HG03558 (cell line): ENCODE measurements at regions not wholly inside any gene's neighbourhood (a gene's known extent, or its start where the extent isn't known, plus 50 kb on each side); places are given as distances from the start of the nearest gene placed in this dataset.

Source experiments
- ATAC-seq: cut with Tn5 transposase; IDR thresholded peaks from one replicate; pipeline ENCODE4 v1.9.1; 2021; ENCODE audit warnings: moderate number of reproducible peaks; ENCODE audit not compliant: unreplicated experiment; ENCODE audit errors: extremely low read depth

DNA sequence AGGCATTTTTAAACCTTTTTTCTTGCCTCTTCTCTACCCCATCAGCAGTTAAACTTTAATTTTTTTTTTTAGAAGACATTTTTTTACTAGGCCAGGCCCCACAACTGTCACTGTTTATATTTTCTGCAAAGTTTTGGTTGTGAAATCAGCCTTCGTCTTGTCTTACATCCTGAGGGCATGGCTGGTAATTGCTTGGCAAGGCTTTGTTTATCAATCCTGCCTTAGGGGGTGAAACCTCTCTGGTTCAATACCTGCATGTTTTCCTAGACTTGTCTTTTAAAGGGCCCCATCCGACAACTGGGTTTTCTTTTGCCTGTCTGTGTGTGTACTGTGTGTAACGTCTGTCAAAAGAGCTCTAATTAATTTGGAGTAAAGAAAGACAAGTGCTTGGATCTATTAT is 330.0 kb upstream of the CWC22 start:
- ATAC-seq = no peak

DNA sequence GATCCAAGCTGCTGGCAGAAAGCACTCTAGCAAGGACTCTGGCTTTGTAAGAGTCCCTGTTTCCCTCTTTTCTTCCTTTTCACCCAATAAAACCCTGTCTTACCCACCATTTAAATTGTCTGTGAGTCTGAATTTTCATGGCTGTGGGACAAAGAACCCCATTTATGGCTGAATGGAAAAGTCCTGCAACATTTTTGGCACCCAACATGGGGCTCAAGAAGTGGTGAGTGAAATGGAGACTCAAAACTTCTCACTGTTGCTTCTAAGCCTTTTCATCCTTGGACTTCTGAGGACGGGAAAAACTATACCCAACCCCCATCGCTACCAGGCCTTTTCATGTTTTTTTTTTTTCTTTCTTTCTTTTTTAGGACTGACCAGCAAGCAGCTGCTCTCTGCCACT is 329.5 kb upstream of the CWC22 start:
- no peak for ATAC-seq

DNA sequence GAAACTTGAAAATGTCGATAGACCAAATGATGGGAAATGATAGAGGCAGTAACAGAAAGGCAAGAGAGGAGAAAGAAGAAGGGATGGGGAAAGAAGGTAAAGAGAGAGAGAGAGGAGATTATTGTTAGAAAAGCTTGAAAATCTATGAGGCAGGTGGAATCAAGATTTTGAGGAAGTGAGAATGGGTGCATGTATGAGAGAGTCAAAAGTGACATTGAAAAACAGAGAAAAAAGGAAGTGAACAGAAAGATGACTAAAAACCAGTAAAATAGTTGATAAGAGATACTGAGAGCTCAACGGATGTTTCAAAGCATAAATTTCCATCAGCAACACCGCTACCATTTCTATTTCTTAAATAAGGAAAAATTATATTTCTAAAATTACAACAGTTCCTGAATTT is 327.4 kb upstream of the CWC22 start:
- ATAC-seq = peak; percentile 100

DNA sequence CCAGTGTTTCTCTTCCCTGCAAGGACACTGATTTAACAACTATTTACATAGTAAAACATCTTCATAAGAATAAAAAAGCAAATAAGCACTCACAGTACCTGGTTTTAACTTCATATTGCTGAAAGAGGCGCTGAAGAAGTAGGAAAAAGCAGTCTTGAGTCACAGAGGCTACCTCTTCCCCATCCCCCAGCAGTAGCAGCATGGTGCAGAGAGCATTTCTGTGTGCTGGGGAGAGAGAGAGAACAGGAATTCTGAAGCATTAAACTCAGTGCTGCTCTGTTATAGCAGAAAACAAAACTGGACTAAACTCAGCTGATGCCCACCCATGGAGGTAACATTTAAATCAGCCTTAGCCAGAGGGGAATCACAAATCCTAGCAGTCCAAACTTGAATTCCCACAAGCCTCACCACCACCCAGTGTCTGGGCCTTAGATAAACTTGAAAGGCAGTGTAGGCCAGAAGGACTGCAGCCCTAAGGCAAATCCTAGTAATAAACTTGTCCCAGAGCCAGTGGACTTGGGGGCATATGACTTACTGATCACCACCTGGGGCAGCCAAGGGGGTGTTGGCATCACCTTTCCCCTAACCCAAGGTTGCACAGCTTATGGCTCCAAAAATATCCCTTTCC is 321.8 kb upstream of the CWC22 start:
- ATAC-seq = no peak

DNA sequence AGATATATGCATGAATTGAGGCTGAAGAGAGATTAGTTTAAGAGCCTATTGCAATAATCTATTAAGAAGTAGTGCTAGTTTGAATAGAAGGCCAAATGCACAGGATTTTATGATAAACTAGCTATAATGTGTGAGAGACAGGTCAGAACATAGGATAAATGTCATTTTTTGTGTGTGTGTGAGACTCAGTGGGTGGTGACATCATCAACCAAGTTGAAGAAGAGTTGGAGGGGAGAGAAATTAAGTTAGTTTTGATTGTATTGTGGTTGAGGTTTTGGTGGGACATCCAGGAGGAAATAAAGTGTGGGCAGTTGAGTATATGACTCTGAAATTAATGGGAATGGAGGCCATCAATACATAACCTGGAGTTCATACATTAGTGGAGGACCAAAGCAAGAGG is 320.1 kb upstream of the CWC22 start:
- ATAC-seq = no peak

DNA sequence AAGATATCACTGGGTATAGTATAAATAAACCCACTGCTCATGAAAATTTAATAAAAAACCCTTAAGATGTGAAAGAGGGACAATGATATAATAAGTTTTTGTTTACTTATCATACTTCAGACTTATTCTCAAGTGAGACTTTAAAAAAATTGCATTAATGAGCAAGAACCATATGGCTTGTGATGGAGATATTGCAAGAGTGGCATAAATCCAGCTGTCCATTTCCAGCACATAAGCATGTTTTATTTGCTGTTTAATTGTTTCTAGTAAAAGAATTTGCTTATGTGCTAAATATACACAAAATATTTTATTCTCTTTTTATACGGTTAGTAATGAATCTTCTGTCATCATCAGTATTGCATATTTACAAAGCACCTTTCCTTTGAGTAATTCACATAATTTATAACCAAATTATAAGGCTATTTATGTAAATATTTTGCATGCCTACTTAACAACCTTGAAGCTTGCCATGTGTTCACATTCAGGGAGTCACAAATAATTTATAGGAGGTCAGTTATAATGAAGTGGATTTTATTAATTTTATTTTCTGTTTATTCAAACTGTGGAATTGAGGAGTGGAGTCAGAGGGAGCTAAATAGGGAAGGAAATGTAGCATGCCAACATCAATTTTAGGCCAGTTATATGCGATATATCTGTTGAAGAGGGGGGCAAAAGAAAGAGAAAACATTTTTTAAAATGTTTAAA is 318.5 kb upstream of the CWC22 start:
- no peak for ATAC-seq

DNA sequence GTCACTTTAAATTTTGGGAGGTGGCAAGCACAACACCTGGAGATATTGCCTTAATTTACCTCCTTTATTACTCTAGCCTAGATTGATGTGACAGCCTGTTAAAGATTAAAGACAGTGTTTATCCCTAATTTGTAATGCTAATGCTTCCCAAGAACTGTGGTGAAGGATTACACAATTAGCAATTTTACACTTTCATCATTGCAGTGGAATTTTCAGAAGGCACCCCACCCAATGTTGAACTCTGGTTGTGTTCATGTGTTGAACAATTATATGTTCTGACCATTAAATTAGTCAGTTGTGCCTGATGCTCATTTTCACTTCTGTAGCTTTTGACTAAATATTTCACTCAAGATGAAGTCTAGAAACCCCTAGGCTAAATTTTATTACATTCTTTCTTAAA is 317.1 kb upstream of the CWC22 start:
- ATAC-seq = no peak

DNA sequence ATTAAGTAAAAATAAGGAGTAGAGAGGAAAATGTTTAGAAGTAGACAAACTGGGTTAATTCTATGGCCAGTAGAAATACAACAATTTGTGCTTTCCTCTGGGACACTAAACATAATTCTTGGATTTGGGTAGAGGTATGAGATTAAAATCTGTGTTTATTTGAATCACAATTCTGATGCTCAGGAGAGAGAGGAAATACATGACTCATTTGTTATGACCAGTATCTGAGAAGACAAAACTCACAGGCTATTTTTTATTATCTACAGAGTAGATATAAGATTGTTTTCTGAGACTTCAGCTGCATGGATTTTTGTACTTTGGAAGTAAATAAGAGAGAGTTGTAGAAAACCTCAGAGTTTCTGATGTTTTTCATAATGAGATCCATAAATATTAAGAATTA is 315.7 kb upstream of the CWC22 start:
- ATAC-seq = no peak

DNA sequence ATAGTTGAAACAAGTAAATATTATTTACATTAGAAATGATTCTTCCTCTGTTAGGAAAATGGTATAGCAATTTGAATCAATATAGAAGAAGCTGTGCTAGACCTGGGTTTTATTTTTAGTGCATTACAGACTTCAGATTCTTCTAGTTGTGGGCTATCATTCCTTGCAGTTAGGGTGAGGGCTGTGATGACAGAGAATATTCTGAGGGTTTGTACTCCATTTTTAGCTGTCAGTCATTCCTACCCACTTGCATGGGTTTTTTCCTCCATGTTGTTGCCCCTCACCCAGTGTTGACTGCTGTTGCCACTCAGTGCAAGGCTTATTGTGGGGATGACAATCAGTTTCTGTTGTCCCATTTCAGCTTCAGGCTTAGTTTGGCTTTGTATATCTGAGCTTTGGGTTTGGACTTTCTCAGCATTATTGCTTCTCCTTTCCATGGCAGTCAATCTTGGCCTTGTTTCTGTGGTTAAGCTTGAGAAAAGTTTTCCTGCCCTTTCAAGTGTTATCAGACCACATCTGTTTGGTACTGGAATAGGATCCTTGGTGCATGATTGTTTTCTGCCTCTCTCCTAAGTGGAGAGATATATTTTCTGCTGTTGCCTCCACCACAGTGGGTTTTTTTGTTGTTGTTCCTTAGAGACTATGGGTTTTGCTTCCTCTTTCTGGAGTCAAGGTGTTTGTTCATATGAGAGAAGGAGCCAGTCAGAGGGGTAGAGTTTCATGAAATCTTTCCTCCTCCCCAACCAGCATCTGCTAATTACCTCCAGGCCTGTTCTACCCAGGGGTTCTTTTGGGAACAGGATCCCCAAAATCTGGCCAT is 312.7 kb upstream of the CWC22 start:
- no peak for ATAC-seq

DNA sequence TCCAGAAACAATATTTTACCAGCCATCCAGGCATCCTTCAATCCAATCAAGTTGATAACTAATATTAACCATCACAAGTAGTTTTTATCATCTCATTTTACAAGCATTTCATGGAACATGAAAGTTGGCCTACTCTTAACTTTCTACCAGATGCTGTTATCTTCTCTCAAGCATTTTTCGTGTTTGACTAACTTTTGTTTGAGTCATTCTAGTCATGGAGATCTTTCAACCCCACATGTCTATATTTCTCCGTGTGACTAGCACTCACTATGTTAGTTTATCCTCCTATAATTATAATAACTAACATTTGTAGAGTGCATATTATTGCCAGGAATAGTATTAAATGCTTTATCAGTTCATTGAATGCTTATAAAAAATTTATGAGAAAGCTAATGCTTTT is 307.0 kb upstream of the CWC22 start:
- no peak for ATAC-seq

DNA sequence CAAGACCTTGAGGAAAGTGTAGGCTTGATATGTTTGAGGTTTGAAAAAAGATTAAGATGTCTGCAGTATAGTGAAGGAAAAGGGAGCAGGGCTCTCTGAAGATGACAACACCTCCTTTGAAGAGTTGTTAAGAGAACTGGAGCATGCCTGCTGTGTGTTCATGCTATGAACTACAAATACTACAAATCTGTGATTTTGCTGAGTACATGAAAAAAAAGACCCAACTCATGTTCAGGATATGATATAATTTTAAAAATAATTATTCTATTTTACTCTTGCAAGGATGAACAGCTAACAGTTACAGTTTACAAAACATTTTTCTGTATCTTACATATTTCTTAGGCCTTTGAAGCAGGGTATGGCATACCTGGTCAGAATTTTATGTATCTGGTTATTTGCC is 305.4 kb upstream of the CWC22 start:
- no peak for ATAC-seq

DNA sequence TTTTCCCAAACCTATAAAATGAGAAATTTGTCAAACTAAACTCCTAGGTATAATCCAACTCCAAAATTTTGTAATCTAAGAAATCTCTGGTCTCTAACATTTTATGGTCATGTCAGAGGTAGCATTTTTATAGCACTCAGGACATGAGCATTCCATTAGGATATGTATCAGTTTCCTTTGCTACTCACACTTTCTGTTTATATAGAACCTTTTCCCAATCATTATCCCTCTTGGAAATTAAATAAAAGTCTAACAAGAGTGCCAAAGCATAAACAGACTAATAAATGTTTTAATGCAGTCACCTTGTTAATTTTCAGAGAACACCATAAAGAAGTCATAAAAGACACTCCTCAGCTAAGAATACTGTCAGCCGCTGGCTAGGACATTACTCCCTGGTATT is 300.0 kb upstream of the CWC22 start:
- ATAC-seq = no peak

DNA sequence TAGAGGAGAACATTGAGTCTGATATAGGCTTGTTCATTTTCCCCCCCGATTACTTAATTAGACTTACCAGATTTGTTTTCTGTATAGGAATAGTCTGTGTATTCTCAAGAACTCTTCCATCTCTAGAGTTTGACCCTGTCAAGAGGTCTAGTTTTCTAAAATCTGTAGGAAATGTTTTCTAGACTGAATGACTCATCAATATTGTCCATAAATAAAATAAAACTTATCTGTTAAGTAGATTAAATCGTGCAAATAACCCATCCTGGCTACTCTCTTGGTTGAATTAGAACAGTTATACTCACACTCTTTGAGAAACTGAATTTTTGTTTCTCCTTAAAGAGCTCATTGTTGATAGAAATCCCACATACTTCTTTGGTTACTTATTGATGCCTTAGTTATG is 299.2 kb upstream of the CWC22 start:
- ATAC-seq = no peak

DNA sequence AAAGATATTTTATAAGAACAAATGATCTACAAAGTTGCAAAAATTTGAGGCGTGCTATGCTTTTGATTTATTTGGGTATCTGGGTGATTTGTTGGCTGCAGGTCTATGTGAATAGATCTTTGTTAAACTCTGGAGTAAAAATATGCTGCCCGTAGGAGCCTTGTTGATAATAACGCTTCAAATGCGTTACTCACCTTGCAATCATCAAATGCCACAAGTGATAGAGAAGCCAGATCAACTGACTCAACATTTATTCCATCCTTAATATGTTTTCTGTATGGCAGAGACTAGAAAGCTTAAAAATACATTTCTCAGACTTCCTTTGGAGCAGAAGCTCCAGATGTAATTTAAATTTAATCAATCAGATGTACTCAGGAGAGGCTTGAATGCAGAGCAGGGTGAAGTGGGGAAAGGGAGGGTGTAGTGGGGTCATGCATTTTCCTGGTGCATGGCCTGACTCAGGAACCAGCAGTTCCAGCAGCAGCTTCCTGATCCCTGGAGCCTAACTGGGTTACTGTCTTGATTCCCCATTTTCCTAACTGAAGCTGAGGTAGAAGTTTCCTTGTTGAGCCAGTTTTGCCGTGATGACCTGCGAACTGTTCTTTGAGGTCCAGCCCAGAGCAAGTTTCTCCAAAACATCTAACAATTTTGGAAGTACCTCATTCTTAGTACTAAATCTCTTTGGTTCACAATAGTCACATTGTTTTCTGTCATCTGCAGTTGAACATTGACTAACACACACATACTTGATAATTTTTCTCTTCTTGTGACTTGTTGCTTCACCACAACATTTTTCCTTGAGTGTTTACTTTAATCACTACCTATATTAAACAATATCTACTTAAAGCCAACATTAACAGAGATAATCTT is 284.7 kb upstream of the CWC22 start:
- no peak for ATAC-seq

DNA sequence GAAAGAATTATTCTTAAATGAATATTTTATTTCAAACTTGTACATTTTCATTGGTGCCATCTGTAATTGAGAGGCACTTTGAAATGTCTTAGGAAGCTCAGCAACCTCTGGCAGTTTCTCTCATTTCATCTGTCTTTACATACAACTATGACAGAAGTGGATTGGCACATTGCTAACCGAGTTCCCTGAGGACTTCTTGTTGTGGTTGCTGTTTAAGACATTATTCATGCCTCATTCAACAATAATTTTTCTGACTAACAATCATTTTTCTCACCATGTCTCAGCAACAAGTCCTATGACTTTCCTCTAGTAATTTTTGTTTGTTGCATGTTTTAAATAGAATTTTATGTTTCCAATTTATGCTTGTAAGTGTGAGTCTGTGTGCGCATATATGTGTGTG is 284.0 kb upstream of the CWC22 start:
- ATAC-seq = no peak

DNA sequence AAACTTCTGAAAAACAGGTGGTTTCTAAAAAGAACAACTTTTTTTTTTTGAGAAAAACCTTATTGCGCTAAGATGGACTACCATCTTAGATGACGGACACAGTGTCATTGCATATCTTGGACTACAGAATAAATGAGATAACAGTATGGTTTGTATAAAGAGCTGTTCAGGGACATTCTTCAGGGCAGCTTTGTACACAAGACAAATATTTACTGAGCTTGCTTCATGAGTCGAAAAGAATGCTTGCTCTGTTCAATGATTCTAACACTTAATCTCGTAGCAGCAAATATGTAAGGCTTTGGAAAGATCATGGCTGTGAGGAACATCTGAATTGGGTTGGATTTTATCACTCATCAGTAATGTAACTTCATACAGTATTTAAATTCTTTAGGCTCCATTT is 282.5 kb upstream of the CWC22 start:
- ATAC-seq = no peak

DNA sequence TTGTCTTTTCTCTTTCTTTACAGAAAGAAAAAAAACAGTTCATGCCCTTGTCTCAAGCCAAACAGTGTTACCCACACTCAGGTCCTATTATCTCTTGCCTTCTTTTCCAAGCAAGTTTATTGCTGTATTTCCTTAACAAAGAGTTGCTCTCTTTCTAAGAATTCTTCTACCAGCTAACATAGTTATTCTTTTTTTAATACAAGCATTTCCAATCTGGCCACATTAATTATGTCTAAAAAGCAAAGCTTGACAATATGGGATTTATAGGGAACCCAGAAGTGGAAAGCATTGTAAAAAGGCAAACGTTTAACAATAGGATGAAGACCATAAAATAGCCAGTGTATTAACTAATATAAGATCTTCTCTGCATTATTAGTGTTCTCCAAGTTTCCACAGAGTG is 272.5 kb upstream of the CWC22 start:
- no peak for ATAC-seq

DNA sequence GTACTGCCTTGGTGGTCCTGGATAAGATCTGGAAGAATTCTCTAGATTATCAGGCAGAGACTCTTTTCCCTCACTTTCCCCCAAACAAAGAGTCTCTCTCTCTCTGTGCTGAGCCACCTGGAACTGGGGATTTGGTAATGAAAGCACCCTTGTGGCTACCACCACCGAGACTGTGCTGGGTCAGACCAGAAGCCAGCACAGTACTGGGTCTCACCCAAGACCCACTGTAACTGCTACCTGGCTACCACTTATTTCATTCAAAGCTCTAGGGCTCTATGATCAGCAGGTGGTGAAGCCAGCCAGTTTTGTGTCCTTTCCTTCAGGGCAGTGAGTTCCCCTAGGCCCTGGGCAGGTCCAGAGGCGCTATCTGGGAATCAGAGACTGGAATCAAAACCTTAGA is 269.6 kb upstream of the CWC22 start:
- no peak for ATAC-seq

DNA sequence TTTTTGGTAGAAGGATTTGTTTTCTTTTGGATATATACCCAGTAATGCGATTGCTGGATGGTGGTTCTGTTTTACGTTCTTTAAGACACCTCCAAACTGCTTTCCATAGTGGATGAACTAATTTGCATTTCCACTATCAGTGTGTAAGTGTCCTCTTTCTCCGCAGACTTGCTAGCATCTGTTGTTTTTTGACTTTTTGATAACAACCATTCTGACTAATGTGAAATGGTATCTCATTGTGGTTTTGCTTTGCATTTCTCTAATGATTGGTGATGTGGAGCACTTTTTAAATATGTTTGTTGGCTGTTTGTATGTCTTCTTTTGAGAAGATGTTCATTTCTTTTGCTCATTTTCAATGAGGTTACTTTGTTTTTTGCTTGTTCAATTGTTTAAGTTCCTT is 260.9 kb upstream of the CWC22 start:
- ATAC-seq = no peak

DNA sequence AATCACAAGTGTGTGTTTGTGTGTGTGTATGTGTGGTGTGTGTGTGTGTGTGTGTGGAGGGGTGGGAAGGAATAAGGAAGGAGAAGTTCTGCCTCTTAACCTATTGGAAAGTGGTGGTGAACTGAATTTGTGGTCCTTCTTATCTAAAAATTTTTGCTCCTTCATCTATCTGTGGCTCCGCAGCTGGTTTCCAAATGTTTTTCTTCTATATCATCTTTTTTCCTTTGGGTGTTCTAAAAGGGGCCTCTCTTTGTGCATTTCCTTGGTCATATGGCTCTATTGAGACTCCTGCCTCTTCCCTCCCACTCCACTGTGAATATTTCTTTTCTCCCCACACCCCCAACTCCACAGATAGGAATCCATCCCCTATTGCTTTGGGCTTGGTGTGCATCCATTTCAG is 254.9 kb upstream of the CWC22 start:
- no peak for ATAC-seq

DNA sequence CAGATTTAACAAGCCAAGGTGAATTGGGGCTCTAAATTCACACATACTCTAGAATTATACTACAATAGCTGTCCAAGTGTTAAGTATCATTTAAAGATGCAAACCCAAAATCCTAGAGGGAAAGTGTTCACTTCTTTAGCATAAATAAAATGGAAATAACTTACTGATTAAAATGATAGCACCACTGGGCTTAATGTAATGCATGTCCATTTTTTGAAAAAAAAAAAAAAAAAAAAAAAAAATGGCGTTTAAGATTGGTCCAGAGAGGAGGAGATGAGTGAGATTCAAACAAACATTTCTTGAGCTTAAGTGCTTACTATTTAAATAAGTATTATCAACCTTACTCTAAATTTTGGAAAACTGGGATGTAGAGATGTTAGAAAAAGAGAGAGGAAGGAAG is 251.5 kb upstream of the CWC22 start:
- ATAC-seq = no peak
